Fibroblast of upper back skin (primary cell): ENCODE measurements at regions not wholly inside any gene's neighbourhood (a gene's known extent, or its start where the extent isn't known, plus 50 kb on each side); places are given as distances from the start of the nearest gene placed in this dataset.

ENCODE experiments used
- DNase-seq: peaks from one replicate; pipeline ENCODE4 v3.0.0-alpha.2; 2013

- no peak for DNase-seq
These were observed 294.6 kb upstream of the ACTBL2 start for GRCh38 chr5:57777174-57777581.

DNA sequence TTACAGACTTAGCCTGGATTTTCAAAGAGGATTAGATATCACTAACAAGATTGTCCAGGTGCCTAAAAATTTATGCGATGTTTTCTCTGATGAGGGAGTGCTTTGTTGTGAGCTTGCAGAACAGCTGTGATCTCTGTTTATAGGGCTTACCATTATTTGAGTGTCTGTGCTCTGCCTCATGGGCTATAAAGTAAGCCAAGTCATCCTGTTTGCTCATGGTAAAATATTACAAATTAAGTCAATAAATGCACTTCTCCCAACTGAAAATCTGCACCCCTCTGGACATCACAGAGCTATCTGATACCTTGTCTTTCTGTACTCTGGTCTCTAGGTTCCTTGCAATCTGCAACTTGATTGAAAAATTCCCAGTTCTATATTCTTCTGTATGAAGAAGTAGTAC lies 293.4 kb upstream of the ACTBL2 start:
- no peak for DNase-seq

DNA sequence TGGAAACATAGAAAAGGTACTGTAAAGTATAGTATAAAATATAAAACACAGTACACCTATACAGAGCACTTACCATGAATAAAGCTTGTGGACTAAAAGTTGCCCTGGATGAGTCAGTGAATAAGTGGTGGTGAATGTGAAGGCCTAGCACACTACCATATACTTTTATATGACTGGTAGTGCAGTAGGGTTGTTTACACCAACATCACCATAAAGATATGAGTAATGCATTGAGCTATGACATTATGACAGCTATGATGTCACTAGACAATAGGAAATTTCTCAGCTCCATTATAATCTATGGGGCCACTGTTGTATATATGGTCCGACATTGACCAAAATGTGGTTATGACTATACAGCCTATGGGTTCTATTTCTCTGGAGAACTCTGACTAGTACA lies 291.8 kb upstream of the ACTBL2 start:
- DNase-seq: no peak

GRCh38 chr5:57772512-57772911 lies 289.9 kb upstream of the ACTBL2 start:
- DNase-seq: peak; percentile 29

- no peak for DNase-seq
These were observed 287.4 kb upstream of the ACTBL2 start for GRCh38 chr5:57770039-57770438.

GRCh38 chr5:57768745-57769144 lies 286.1 kb upstream of the ACTBL2 start:
- no peak for DNase-seq

DNA sequence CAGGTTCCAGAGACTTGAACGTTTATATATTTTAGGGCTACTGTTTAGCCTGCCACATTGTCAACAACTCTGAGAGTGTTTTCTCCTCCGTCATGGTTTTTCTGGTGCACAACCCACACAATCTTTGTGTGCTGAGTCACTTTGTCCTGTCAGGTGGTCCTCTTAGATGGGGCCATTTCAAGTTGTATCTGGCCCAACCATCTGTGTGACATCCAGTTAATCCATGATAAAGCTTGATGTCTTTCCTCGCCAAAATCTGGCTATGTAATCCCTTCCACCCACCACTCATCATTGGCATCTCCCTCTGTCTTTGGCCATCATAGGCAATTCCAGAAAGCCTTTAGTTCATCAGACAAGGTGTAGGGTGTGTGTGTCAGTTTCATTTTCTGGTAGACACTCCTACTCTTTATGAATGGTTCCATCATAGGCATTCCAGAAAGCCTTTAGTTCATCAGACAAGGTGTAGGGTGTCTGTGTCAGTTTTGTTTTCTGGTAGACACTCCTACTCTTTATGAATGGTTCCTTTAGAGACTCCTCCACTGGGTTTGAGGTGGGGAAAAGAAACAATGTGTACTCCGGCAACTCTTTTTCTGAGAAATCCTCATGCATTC lies 282.0 kb upstream of the ACTBL2 start:
- DNase-seq: no peak

- no peak for DNase-seq
These were observed 278.9 kb upstream of the ACTBL2 start for GRCh38 chr5:57761513-57761912.

DNA sequence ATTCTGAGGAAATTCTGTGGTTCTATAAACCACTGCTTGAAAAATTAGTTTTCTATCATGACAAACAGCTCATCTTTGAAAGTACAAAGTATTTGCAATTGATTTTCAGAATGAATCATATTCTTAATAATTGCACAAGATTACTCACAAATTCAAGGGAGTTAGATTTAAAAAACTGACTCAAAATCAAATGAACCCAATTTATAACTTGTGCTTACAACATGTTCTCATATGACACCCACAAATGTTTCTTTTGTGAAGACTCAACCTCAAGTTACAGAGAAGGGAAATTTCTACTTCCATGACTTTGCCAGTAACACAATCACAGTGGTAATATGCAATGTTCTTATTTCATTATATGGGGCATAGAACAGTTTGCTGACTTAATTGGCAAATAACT lies 272.0 kb upstream of the ACTBL2 start:
- DNase-seq: no peak

DNA sequence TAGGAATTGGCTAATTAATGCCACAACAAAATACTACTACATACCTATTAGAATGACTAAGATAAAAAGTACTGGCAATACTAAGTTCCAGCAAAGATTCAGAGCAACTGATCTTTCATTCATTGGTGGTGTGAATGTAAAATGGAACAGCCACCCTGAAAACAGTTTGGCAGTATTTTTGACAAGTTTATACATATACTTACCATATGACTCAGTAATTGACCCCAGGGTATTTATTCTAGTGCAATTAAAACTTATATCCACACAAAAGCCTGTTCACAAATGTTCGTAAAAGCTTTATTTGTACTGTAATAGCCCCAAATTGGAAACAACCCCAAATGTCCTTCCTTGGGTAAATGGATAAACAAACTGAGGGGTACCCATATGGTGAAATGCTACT lies 270.8 kb upstream of the ACTBL2 start:
- DNase-seq: no peak

GRCh38 chr5:57751710-57752109 lies 269.1 kb upstream of the ACTBL2 start:
- DNase-seq: no peak

GRCh38 chr5:57750891-57751290 lies 268.3 kb upstream of the ACTBL2 start:
- no peak for DNase-seq

DNA sequence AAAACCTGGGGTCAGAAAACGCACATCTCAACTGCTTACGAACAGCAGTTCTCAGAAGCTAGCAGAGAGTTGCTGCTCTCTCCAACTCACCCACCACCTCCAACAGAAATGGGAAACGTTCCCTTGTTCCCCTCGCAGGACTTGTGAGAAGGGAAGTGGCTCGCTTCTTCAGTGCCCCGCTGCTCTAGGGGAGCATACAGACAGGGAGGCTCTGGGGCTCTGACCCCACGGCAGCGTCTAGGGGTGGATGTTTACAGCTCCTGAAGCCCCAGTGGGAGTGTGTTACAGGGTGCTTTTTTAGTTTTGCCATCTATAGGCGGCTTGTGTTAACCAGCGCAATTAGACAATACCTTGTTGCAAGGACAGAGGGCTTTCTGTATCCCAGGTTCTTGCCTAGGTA lies 267.7 kb upstream of the ACTBL2 start:
- DNase-seq: no peak

DNA sequence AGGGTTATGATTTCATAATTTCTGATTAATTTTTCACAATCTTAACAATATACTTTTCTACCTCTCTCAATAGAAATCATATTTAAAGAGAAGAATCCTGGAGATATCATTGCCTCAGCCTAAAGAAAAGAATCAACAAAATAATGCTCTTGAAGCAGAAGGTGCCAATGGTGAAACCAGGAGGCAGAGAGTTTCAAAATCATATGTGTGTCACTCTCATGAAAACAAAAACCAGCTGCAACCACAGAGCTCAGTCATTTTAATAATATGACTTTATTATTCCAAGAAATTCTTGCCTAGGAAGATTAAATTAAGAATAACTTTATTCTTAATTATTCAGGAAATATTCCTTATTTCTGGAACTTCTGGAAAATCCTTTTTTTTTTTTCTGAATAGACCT lies 266.8 kb upstream of the ACTBL2 start:
- no peak for DNase-seq

- no peak for DNase-seq
These were observed 263.4 kb upstream of the ACTBL2 start for GRCh38 chr5:57745700-57746651.

- no peak for DNase-seq
These were observed 262.4 kb upstream of the ACTBL2 start for GRCh38 chr5:57745029-57745428.

DNA sequence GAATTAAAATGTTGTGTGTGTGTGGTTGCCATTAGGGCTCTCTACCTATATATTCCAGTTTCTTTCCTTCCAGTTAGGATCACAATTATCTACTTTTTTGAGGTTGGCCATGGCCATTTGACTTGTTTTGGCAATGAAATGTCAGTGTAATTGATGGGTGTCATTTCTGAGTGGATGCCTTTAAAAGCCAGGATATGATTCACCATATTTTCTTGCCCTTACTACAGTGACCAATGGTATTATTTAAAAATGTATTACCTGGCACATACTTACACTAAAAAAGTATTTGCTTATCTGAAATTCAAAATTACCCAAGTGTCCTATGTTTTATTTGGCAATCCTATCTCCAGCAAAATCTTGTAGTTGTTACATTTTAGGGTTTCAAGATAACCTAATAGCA lies 258.7 kb upstream of the ACTBL2 start:
- DNase-seq: peak; percentile 26

DNA sequence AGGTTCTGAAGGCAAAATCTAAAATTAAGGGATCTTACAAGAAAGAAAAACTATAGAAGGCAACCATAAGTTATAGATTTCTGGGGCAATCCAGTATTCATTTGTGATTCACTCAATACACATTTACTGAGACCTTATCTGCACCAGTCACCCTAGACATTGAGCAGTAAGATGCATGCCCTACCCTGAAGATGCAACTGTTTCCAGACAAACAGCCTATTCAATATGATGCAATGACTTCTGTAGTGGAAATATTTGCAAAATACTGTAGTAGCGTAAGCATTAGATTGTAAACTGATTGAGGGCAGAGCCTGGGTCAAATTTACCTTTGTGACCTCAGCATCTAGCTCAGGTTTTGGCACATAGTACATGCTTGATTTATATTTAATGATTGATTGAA lies 256.2 kb upstream of the ACTBL2 start:
- DNase-seq: no peak

GRCh38 chr5:57738301-57738700 lies 255.7 kb upstream of the ACTBL2 start:
- no peak for DNase-seq

- DNase-seq: no peak
These were observed 254.1 kb upstream of the ACTBL2 start for GRCh38 chr5:57736716-57737115.

DNA sequence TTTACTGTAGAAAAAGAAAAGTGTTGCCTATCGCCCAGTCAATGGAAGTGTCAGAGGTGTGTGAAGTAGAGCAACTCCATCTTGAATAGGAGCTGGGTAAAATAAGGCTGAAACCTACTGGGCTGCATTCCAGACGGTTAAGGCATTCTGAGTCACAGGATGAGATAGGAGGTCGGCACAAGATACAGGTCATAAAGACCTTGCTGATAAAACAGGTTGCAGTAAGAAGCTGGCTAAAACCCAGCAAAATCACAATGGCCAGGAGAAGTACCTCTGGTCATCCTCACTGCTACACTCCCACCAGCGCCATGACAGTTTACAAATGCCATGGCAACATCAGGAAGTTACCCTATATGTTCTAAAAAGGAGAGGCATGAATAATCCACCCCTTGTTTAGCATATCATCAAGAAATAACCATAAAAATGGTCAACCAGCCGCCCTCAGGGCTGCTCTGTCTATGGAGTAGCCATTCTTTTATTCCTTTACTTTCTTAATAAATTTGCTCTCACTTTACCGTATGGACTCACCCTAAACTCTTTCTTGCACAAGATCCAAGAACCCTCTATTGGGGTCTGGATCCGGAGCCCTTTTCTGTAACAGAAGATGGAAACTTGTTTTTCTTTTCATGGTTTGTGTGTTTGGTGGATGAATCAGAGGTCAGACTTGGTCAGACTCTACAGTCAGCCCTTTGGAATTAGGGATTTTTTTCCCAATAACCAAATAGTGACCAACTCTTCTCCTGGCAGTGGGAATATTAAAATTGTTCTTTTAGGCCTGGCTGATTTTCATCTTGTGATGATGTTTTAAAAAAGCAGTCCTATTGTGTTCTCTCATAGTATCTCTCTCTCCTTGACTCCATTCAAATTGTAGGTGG lies 252.9 kb upstream of the ACTBL2 start:
- peak; percentile 92 for DNase-seq

GRCh38 chr5:57734296-57734695 lies 251.7 kb upstream of the ACTBL2 start:
- no peak for DNase-seq

DNA sequence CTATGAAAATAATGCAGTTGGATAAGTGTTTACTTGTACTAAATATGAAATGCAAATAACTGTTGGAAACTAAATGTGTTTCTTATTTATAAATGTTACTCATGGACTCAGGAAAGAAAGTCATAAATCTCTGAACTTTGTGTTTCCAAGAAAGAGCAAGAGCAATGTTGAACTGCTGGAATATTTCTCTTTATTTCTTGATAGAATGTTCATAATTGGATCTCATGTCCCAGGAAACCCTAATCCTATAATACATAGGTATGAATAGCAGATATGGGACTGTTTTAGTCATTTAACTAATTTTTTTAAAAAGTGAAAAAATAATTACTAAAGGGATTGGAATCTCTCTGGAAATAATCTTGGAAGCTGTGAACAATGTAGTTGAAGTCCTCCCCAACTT lies 245.0 kb upstream of the ACTBL2 start:
- DNase-seq: no peak
